Cardiac muscle cell (in vitro differentiated cells and primary cell): ENCODE measurements at regions not wholly inside any gene's neighbourhood (a gene's known extent, or its start where the extent isn't known, plus 50 kb on each side); places are given as distances from the start of the nearest gene placed in this dataset.

ENCODE experiments used
- DNase-seq, 2 donors: peaks; one replicate each; pipeline versions ENCODE4 v3.0.0 to v3.0.0-alpha.2; 2010 to 2017; ENCODE audit warnings: low read depth in 1 of 2, low spot score in 1 of 2
- H3K27ac ChIP-seq: fragments of 200-600 bp; sonication (generic); 2 replicates; pipeline ENCODE4 v1.5.1; 2016
- H3K27me3 ChIP-seq: fragments of 200-600 bp; sonication (generic); 2 replicates; pipeline ENCODE4 v1.6.0; 2016; ENCODE audit warnings: control low read depth
- H3K36me3 ChIP-seq: fragments of 200-600 bp; sonication (generic); 2 replicates; pipeline ENCODE4 v1.5.1; 2016; ENCODE audit warnings: control low read depth
- H3K4me1 ChIP-seq: fragments of 200-600 bp; sonication (generic); 2 replicates; pipeline ENCODE4 v1.8.1; 2017; ENCODE audit warnings: low read depth, mild to moderate bottlenecking, mixed run types
- H3K4me3 ChIP-seq: fragments of 200-600 bp; sonication (generic); 2 replicates; pipeline ENCODE4 v1.5.1; 2016; ENCODE audit warnings: mild to moderate bottlenecking
- H3K9me3 ChIP-seq: fragments of 200-600 bp; sonication (generic); 2 replicates; pipeline ENCODE4 v1.5.1; 2017; ENCODE audit warnings: low read depth, mild to moderate bottlenecking, control low read depth
- TF ChIP-seq, protein P1 (sequence below): IDR thresholded peaks from 2 replicates; pipeline ENCODE4 v1.5.1; 2012; ENCODE audit warnings: low read depth, mild to moderate bottlenecking, low read length

DNA sequence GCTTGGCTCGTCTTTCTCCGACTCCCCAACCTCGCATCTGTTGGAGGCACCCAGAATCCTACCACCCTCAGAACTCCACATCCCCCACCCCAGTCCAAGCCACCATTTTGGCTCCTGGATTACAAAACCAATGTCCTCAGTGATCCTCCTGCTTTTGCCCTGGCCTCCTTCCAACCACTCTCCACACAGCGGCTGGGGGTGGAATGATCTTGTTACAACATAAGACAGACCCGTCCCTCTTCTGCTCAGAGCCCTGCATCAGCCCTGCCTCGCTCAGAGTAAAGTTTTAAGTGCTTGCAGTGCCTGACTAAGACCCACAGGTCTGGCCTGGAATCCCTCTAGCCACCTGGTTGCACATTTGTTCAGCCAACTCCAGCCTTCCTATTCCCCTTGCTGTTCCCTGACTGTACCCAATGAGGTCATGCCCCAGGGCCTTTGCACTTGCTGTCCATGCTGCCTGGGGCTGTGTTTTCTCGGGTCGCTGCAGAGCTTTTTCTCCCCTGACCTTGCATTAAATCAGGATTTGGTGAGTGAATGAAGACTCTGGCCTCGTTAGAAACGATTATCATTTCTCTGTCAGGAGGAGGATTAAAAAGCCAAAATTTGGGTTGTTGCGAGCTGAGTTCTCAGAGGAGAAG lies 67.3 kb downstream of the IGF2 start:
- Histone ChIP-seq H3K27ac (no peak overlapping the region), H3K27me3 (peaks cover 26% of the 10 kb centered on the region), H3K4me1 (no peaks in the 10 kb centered on the region), H3K36me3 (no peaks in the 10 kb centered on the region), H3K9me3 (no peaks in the 10 kb centered on the region), H3K4me3 (no peak overlapping the region)
- DNase-seq: peak in 1 of 2 donors; percentile 45
- TF ChIP-seq, protein P1, sequence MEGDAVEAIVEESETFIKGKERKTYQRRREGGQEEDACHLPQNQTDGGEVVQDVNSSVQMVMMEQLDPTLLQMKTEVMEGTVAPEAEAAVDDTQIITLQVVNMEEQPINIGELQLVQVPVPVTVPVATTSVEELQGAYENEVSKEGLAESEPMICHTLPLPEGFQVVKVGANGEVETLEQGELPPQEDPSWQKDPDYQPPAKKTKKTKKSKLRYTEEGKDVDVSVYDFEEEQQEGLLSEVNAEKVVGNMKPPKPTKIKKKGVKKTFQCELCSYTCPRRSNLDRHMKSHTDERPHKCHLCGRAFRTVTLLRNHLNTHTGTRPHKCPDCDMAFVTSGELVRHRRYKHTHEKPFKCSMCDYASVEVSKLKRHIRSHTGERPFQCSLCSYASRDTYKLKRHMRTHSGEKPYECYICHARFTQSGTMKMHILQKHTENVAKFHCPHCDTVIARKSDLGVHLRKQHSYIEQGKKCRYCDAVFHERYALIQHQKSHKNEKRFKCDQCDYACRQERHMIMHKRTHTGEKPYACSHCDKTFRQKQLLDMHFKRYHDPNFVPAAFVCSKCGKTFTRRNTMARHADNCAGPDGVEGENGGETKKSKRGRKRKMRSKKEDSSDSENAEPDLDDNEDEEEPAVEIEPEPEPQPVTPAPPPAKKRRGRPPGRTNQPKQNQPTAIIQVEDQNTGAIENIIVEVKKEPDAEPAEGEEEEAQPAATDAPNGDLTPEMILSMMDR: no peak
